Caco-2 (cell line): ENCODE measurements at regions not wholly inside any gene's neighbourhood (a gene's known extent, or its start where the extent isn't known, plus 50 kb on each side); places are given as distances from the start of the nearest gene placed in this dataset.

Experiments
- BruUV-seq: library from RNA; stranded (reverse); fragments of 400-500 nt; replicated peaks from 2 replicates; lab custom pipeline; 2021; lab: Mats Ljungman, UMichigan
- CTCF ChIA-PET: fragments of 300-600 bp; sonication (Branson Sonifier 250); formaldehyde crosslinking; loops from one replicate; lab custom pipeline; 2022; ENCODE audit warnings: antibody characterized with exemption; lab: Charles Lee
- POLR2A ChIA-PET: fragments of 300-600 bp; sonication (Branson Sonifier 250); formaldehyde crosslinking; loops from one replicate; lab custom pipeline; 2022; ENCODE audit warnings: antibody characterized with exemption; lab: Charles Lee
- DNase-seq, 2 experiments: peaks; one replicate each; pipeline versions ENCODE4 v3.0.0 to v3.0.0-alpha.2; 2020 to 2022
- H3K27me3 ChIP-seq: replicated peaks from 2 replicates; pipeline ENCODE4 v1.6.0; 2011; ENCODE audit warnings: low read length; ENCODE audit not compliant: control insufficient read depth, insufficient read depth
- H3K36me3 ChIP-seq: 2 replicates; pipeline ENCODE4 v1.5.1; 2011; ENCODE audit warnings: low read length; ENCODE audit not compliant: control insufficient read depth, insufficient read depth
- H3K4me1 ChIP-seq: fragments of 250-450 bp; sonication (Bioruptor Pico); 2 replicates; pipeline ENCODE4 v1.5.1; 2020; ENCODE audit warnings: mild to moderate bottlenecking
- H3K4me3 ChIP-seq: 2 replicates; pipeline ENCODE4 v1.5.1; 2011; ENCODE audit warnings: low read depth, mild to moderate bottlenecking, control low read depth, low read length
- H3K9me3 ChIP-seq: fragments of 250-450 bp; sonication (Bioruptor Pico); 2 replicates; pipeline ENCODE4 v1.5.1; 2020; ENCODE audit warnings: mild to moderate bottlenecking, moderate library complexity
- H3K27ac Mint-ChIP-seq: one replicate; pipeline ENCODE4 v1.8.0; 2022; ENCODE audit warnings: mixed read lengths; ENCODE audit not compliant: unreplicated experiment
- H3K27me3 Mint-ChIP-seq: one replicate; pipeline ENCODE4 v1.8.0; 2022; ENCODE audit warnings: mixed read lengths; ENCODE audit not compliant: insufficient read depth, unreplicated experiment
- H3K36me3 Mint-ChIP-seq: one replicate; pipeline ENCODE4 v1.8.0; 2022; ENCODE audit warnings: mild to moderate bottlenecking, mixed read lengths; ENCODE audit not compliant: insufficient read depth, unreplicated experiment
- H3K4me1 Mint-ChIP-seq: one replicate; pipeline ENCODE4 v1.8.0; 2022; ENCODE audit warnings: low read depth, mixed read lengths; ENCODE audit not compliant: unreplicated experiment
- H3K4me3 Mint-ChIP-seq: one replicate; pipeline ENCODE4 v1.8.0; 2022; ENCODE audit warnings: mild to moderate bottlenecking, moderate library complexity, mixed read lengths; ENCODE audit not compliant: unreplicated experiment
- H3K9me3 Mint-ChIP-seq: one replicate; pipeline ENCODE4 v1.8.0; 2022; ENCODE audit warnings: mixed read lengths; ENCODE audit not compliant: unreplicated experiment
- CTCF ChIP-seq, 2 experiments: fragments of 200-600 bp in 1 of 2; IDR thresholded peaks; 1 replicate in 1 of 2; 2 replicates in 1 of 2; pipeline versions ENCODE4 v1.5.1 to v1.8.0; 2011 to 2022; ENCODE audit warnings: antibody characterized with exemption in 1 of 2, control low read depth in 1 of 2, inconsistent platforms in 1 of 2, low read depth in 1 of 2, low read length in 1 of 2, mild to moderate bottlenecking in 1 of 2, moderate library complexity in 1 of 2; ENCODE audit not compliant: insufficient read depth in 1 of 2, severe bottlenecking in 1 of 2, unreplicated experiment in 1 of 2
- intact Hi-C: fragments of 100-400 bp; cut with micrococcal nuclease; formaldehyde crosslinking; loops from one replicate; pipeline ENCODE4 v1.10.0; 2022; ENCODE audit not compliant: unreplicated experiment

GRCh38 chr16:5709889-5710288 is 612.3 kb upstream of the EEF2KMT start:
- intact Hi-C loops, result no loop called here
- Histone ChIP-seq H3K9me3 (no peaks in the 10 kb centered on the region), H3K4me3 (no peak overlapping the region), H3K27me3 (no peaks in the 10 kb centered on the region), H3K4me1 (no peaks in the 10 kb centered on the region), H3K36me3 (no peaks in the 10 kb centered on the region)
- H3K9me3 Mint-ChIP-seq, result no peaks in the 10 kb centered on the region
- no peaks in the 10 kb centered on the region for H3K36me3 Mint-ChIP-seq
- peak; percentile 32 to 33 for DNase-seq
- BruUV-seq, result no TSS peak
- H3K27me3 Mint-ChIP-seq, result peaks cover 4% of the 10 kb centered on the region
- H3K4me3 Mint-ChIP-seq, result no peak overlapping the region
- CTCF ChIA-PET, result no interaction called here
- TF ChIP-seq CTCF (IDR thresholded peaks at IDR 0.05; ENCODE audit: insufficient read depth in 1 of 2, low read depth in 1 of 2, low read length in 1 of 2, severe bottlenecking in 1 of 2, unreplicated experiment in 1 of 2), result no peak
- POLR2A ChIA-PET, result no interaction called here
- H3K4me1 Mint-ChIP-seq, result no peaks in the 10 kb centered on the region
- H3K27ac Mint-ChIP-seq, result no peak overlapping the region

- Histone ChIP-seq H3K9me3 (no peaks in the 10 kb centered on the region), H3K4me3 (no peak overlapping the region), H3K36me3 (no peaks in the 10 kb centered on the region), H3K4me1 (no peaks in the 10 kb centered on the region), H3K27me3 (no peaks in the 10 kb centered on the region)
- no peak overlapping the region for H3K27ac Mint-ChIP-seq
- H3K4me3 Mint-ChIP-seq, result no peak overlapping the region
- no peaks in the 10 kb centered on the region for H3K4me1 Mint-ChIP-seq
- no peak for DNase-seq
- intact Hi-C loops, result no loop called here
- peaks cover 21% of the 10 kb centered on the region for H3K9me3 Mint-ChIP-seq
- no peak for TF ChIP-seq CTCF (IDR thresholded peaks at IDR 0.05; ENCODE audit: insufficient read depth in 1 of 2, low read depth in 1 of 2, low read length in 1 of 2, severe bottlenecking in 1 of 2, unreplicated experiment in 1 of 2)
- ChIA-PET POLR2A (no interaction called here), CTCF (no interaction called here)
- H3K27me3 Mint-ChIP-seq, result no peaks in the 10 kb centered on the region
- no TSS peak for BruUV-seq
- H3K36me3 Mint-ChIP-seq, result no peaks in the 10 kb centered on the region
Observed at GRCh38 chr16:5706211-5706610, 608.6 kb upstream of the EEF2KMT start.

DNA sequence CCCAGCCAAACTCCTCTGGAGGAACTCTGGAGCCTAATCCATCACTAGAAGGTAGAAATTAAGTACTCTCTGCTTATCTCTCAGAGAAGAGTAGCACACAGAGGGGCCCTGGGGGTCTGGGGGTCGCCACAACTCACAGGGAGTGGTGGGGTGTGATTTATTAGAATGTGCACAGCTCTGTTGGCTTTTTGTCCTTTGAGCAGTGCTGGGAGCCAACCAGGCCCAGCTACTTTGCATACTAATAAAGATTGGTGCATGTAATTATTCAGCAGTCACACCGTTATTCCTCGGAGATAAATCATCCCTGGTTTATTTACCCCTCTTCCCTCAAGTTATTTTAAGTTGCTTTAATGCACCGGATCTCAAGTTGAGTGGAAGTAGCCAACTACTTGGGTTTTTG is 606.7 kb upstream of the EEF2KMT start:
- H3K36me3 Mint-ChIP-seq, result no peaks in the 10 kb centered on the region
- DNase-seq, result no peak
- intact Hi-C loops, result no loop called here
- no peak overlapping the region for H3K4me3 Mint-ChIP-seq
- H3K27ac Mint-ChIP-seq, result no peak overlapping the region
- BruUV-seq, result no TSS peak
- peaks cover 31% of the 10 kb centered on the region for H3K9me3 Mint-ChIP-seq
- no peak for TF ChIP-seq CTCF (IDR thresholded peaks at IDR 0.05; ENCODE audit: insufficient read depth in 1 of 2, low read depth in 1 of 2, low read length in 1 of 2, severe bottlenecking in 1 of 2, unreplicated experiment in 1 of 2)
- H3K4me1 Mint-ChIP-seq, result no peaks in the 10 kb centered on the region
- Histone ChIP-seq H3K4me3 (no peak overlapping the region), H3K4me1 (no peaks in the 10 kb centered on the region), H3K9me3 (no peaks in the 10 kb centered on the region), H3K36me3 (no peaks in the 10 kb centered on the region), H3K27me3 (no peaks in the 10 kb centered on the region)
- POLR2A ChIA-PET, result no interaction called here
- no peaks in the 10 kb centered on the region for H3K27me3 Mint-ChIP-seq
- CTCF ChIA-PET, result no interaction called here
